SK-N-SH (cell line): ENCODE measurements at regions not wholly inside any gene's neighbourhood (a gene's known extent, or its start where the extent isn't known, plus 50 kb on each side); places are given as distances from the start of the nearest gene placed in this dataset.

Source experiments
- CTCF ChIA-PET: fragments of 300-600, 350-600 bp; formaldehyde crosslinking; extraction: SDS; loops from one replicate; lab custom pipeline; 2021; lab: Yijun Ruan, JAX
- POLR2A ChIA-PET: fragments of 350-600 bp; sonication (Branson Sonifier 250); formaldehyde crosslinking; extraction: SDS; loops from one replicate; lab custom pipeline; 2020; ENCODE audit warnings: antibody characterized with exemption, inconsistent platforms; lab: Yijun Ruan, JAX
- DNase-seq: peaks from one replicate; pipeline ENCODE4 v3.0.0; 2012
- H2AFZ ChIP-seq: fragments of 200-600 bp; sonication (generic); 2 replicates; pipeline ENCODE4 v1.8.1; 2016; ENCODE audit warnings: antibody characterized with exemption, mild to moderate bottlenecking, low read depth
- H3F3A ChIP-seq: fragments of 200-600 bp; sonication (generic); replicated peaks from 2 replicates; pipeline ENCODE3; 2016; ENCODE audit warnings: antibody characterized with exemption, mild to moderate bottlenecking; ENCODE audit not compliant: insufficient read depth
- H3K27ac ChIP-seq, 2 experiments: fragments of 200-500 bp in 1 of 2; fragments of 200-600 bp in 1 of 2; sonication (Bioruptor generic) in 1 of 2; sonication (generic), shearing (Covaris generic) in 1 of 2; 2 replicates each; pipeline versions ENCODE4 v1.5.1 to v1.6.1; 2014 to 2016; ENCODE audit warnings: low read depth in 2 of 2, inconsistent platforms in 1 of 2, low read length in 1 of 2, mild to moderate bottlenecking in 1 of 2, mixed read lengths in 1 of 2
- H3K27me3 ChIP-seq: fragments of 200-600 bp; sonication (generic), shearing (Covaris generic); 2 replicates; pipeline ENCODE4 v1.6.1; 2016; ENCODE audit warnings: mixed run types; ENCODE audit not compliant: insufficient read depth
- H3K36me3 ChIP-seq, 2 experiments: fragments of 200-500 bp in 1 of 2; fragments of 200-600 bp in 1 of 2; sonication (Bioruptor generic) in 1 of 2; sonication (generic) in 1 of 2; replicated peaks in 1 of 2; 2 replicates each; pipeline versions ENCODE3 to v1.5.1; 2014 to 2016; ENCODE audit warnings: low read length in 1 of 2, mild to moderate bottlenecking in 1 of 2; ENCODE audit not compliant: insufficient read depth in 2 of 2, control insufficient read depth in 1 of 2
- H3K4me1 ChIP-seq, 2 experiments: fragments of 200-500 bp in 1 of 2; fragments of 200-600 bp in 1 of 2; sonication (Bioruptor generic) in 1 of 2; sonication (generic), shearing (Covaris generic) in 1 of 2; 2 replicates each; pipeline versions ENCODE4 v1.5.1 to v1.6.1; 2014 to 2016; ENCODE audit warnings: low read depth in 1 of 2, low read length in 1 of 2, mixed run types in 1 of 2; ENCODE audit not compliant: insufficient read depth in 2 of 2, control insufficient read depth in 1 of 2
- H3K4me2 ChIP-seq: fragments of 200-600 bp; sonication (generic), shearing (Covaris generic); 2 replicates; pipeline ENCODE4 v1.6.1; 2017; ENCODE audit warnings: mixed run types
- H3K4me3 ChIP-seq, 2 experiments: fragments of 200-500 bp in 1 of 2; fragments of 200-600 bp in 1 of 2; sonication (Bioruptor generic) in 1 of 2; sonication (generic), shearing (Covaris generic) in 1 of 2; 2 replicates each; pipeline versions ENCODE4 v1.5.1 to v1.8.1; 2014 to 2016; ENCODE audit warnings: low read depth in 2 of 2, inconsistent platforms in 1 of 2, low read length in 1 of 2, mild to moderate bottlenecking in 1 of 2, mixed read lengths in 1 of 2, moderate library complexity in 1 of 2
- H3K79me2 ChIP-seq: fragments of 200-600 bp; sonication (generic); 2 replicates; pipeline ENCODE4 v1.8.1; 2017; ENCODE audit warnings: mild to moderate bottlenecking; ENCODE audit not compliant: insufficient read depth
- H3K9ac ChIP-seq: fragments of 200-600 bp; sonication (generic); 2 replicates; pipeline ENCODE4 v1.6.1; 2017; ENCODE audit warnings: mixed run types
- H3K9me2 ChIP-seq: fragments of 200-600 bp; sonication (generic); 2 replicates; pipeline ENCODE4 v1.6.1; 2017; ENCODE audit warnings: mixed run types
- H3K9me3 ChIP-seq: fragments of 200-600 bp; sonication (generic); 2 replicates; pipeline ENCODE4 v1.6.1; 2017; ENCODE audit warnings: mixed run types, mild to moderate bottlenecking, moderate library complexity
- H4K20me1 ChIP-seq: fragments of 200-600 bp; sonication (generic); 2 replicates; pipeline ENCODE4 v1.6.1; 2017; ENCODE audit warnings: mild to moderate bottlenecking, mixed run types; ENCODE audit not compliant: insufficient read depth
- CTCF ChIP-seq: fragments of 200-600 bp; sonication (generic); IDR thresholded peaks from 2 replicates; pipeline ENCODE4 v1.6.1; 2017; ENCODE audit warnings: antibody characterized with exemption, mild to moderate bottlenecking, moderate library complexity
- ELF1 ChIP-seq: IDR thresholded peaks from 2 replicates; pipeline ENCODE4 v1.4.0; 2012
- GATA2 ChIP-seq: sonication (generic); formaldehyde crosslinking; IDR thresholded peaks from 2 replicates; pipeline ENCODE4 v1.5.0; 2020; ENCODE audit warnings: mild to moderate bottlenecking, missing genetic modification reagents
- MAX ChIP-seq: IDR thresholded peaks from 2 replicates; pipeline ENCODE4 v1.4.0; 2012; ENCODE audit warnings: low read depth
- MXI1 ChIP-seq: IDR thresholded peaks from 2 replicates; pipeline ENCODE4 v1.6.1; 2012; ENCODE audit warnings: mild to moderate bottlenecking, low read depth, low read length, improper control_type of control experiment
- PBX3 ChIP-seq: IDR thresholded peaks from 2 replicates; pipeline ENCODE4; 2012
- POLR2AphosphoS5 ChIP-seq: IDR thresholded peaks from 2 replicates; pipeline ENCODE4 v1.6.1; 2012; ENCODE audit warnings: low read depth, low read length
- REST ChIP-seq: IDR thresholded peaks from 2 replicates; pipeline ENCODE4 v1.6.1; 2012; ENCODE audit warnings: mild to moderate bottlenecking, low read depth, low read length, moderate library complexity
- RXRA ChIP-seq: IDR thresholded peaks from 2 replicates; pipeline ENCODE4 v1.4.0; 2012; ENCODE audit warnings: low read depth, mild to moderate bottlenecking, borderline replicate concordance
- TAF1 ChIP-seq: IDR thresholded peaks from 2 replicates; pipeline ENCODE4 v1.6.1; 2012; ENCODE audit warnings: low read depth, mild to moderate bottlenecking, low read length, moderate library complexity, borderline replicate concordance
- USF1 ChIP-seq: IDR thresholded peaks from 2 replicates; pipeline ENCODE4 v1.4.0; 2012; ENCODE audit warnings: low read depth, borderline replicate concordance
- YY1 ChIP-seq: IDR thresholded peaks from 2 replicates; pipeline ENCODE4 v1.4.0; 2012; ENCODE audit warnings: low read depth, mild to moderate bottlenecking
- ZBTB33 ChIP-seq: IDR thresholded peaks from 2 replicates; pipeline ENCODE4 v1.4.0; 2012; ENCODE audit warnings: low read depth, borderline replicate concordance
- WGBS: methylation state at CpG from one replicate; pipeline ENCODE4 v1.1.6; 2017; ENCODE audit warnings: low lambda C conversion rate; 5-methylcytosine and 5-hydroxymethylcytosine counted together

GRCh38 chr17:72177738-72178137 lies 56.9 kb downstream of the SOX9 start:
- Histone ChIP-seq H4K20me1 (no peaks in the 10 kb centered on the region), H2AFZ (no peak overlapping the region), H3K27me3 (no peaks in the 10 kb centered on the region; the same call in 1 of the 2 replicates), H3K27ac (no peak overlapping the region), H3F3A (no peaks in the 10 kb centered on the region), H3K9me2 (no peaks in the 10 kb centered on the region), H3K9ac (no peak overlapping the region), H3K9me3 (no peaks in the 10 kb centered on the region), H3K79me2 (no peaks in the 10 kb centered on the region), H3K4me3 (no peak overlapping the region), H3K4me1 (peaks cover 3% of the 10 kb centered on the region in 2 experiments; a peak in 2 of 4 replicates), H3K36me3 (no peaks in the 10 kb centered on the region), H3K4me2 (no peak overlapping the region)
- POLR2A ChIA-PET: no interaction called here
- 92% methylated on average over 2 of the region's 2 CpGs for WGBS
- no peak for TF ChIP-seq POLR2AphosphoS5
- TF ChIP-seq USF1: no peak
- TF ChIP-seq YY1: no peak
- TF ChIP-seq MAX: no peak
- TF ChIP-seq CTCF: no peak
- CTCF ChIA-PET: interaction anchor here (1.0 kb wide), 1 partner anchor 9 kb away, joined by 5 read pairs; no protein-coding TSS in a partner anchor
- DNase-seq: no peak

GRCh38 chr17:72182371-72182873 lies 61.6 kb downstream of the SOX9 start:
- Histone ChIP-seq H3F3A (no peaks in the 10 kb centered on the region), H3K36me3 (no peaks in the 10 kb centered on the region), H2AFZ (no peak overlapping the region), H3K9ac (no peak overlapping the region), H3K4me3 (no peak overlapping the region), H3K4me1 (no peaks in the 10 kb centered on the region; a peak in 1 of 4 replicates), H3K4me2 (no peak overlapping the region), H4K20me1 (no peaks in the 10 kb centered on the region), H3K27me3 (no peaks in the 10 kb centered on the region; the same call in 1 of the 2 replicates), H3K9me2 (no peaks in the 10 kb centered on the region), H3K9me3 (no peaks in the 10 kb centered on the region), H3K27ac (no peak overlapping the region)
- CTCF ChIA-PET: no interaction called here
- WGBS: 44% methylated on average over 2 of the region's 2 CpGs
- POLR2A ChIA-PET: no interaction called here
- no peak for DNase-seq
- TF ChIP-seq GATA2 (CRISPR knock-in tag) (no peak), RXRA (no peak), TAF1 (no peak), PBX3 (no peak), ELF1 (no peak), REST (no peak), ZBTB33 (no peak), MXI1 (no peak), USF1 (no peak)
- TF ChIP-seq, all 33 proteins: peak for 0
- no peaks in the 10 kb centered on the region for H3K79me2 ChIP-seq
